Ishikawa (cell line): ENCODE measurements at regions not wholly inside any gene's neighbourhood (a gene's known extent, or its start where the extent isn't known, plus 50 kb on each side); places are given as distances from the start of the nearest gene placed in this dataset.

Experiments used
- CEBPB ChIP-seq: IDR thresholded peaks from 2 replicates; pipeline ENCODE4 v1.6.1; 2012
- CREB1 ChIP-seq: IDR thresholded peaks from 2 replicates; pipeline ENCODE4 v1.6.1; 2012; ENCODE audit warnings: low read depth
- EGR1 ChIP-seq: IDR thresholded peaks from 2 replicates; pipeline ENCODE4 v1.6.1; 2012
- EP300 ChIP-seq: IDR thresholded peaks from 2 replicates; pipeline ENCODE4 v1.6.1; 2012; ENCODE audit warnings: borderline replicate concordance
- FOXM1 ChIP-seq: IDR thresholded peaks from 2 replicates; pipeline ENCODE4 v1.6.1; 2012; ENCODE audit warnings: low read depth, borderline replicate concordance
- MAX ChIP-seq: IDR thresholded peaks from 2 replicates; pipeline ENCODE4 v1.6.1; 2012
- NFIC ChIP-seq: IDR thresholded peaks from 2 replicates; pipeline ENCODE4 v1.6.1; 2012
- RAD21 ChIP-seq: IDR thresholded peaks from 2 replicates; pipeline ENCODE4 v1.6.1; 2012; ENCODE audit warnings: low read depth
- REST ChIP-seq: IDR thresholded peaks from 2 replicates; pipeline ENCODE4 v1.6.1; 2012; ENCODE audit warnings: low read depth, mild to moderate bottlenecking
- TAF1 ChIP-seq: IDR thresholded peaks from 2 replicates; pipeline ENCODE4 v1.6.1; 2012; ENCODE audit warnings: low read depth, mild to moderate bottlenecking
- TCF12 ChIP-seq: IDR thresholded peaks from 2 replicates; pipeline ENCODE4 v1.6.1; 2012; ENCODE audit warnings: low read depth
- TEAD4 ChIP-seq: IDR thresholded peaks from 2 replicates; pipeline ENCODE4 v1.6.1; 2012
- USF1 ChIP-seq: IDR thresholded peaks from 2 replicates; pipeline ENCODE4 v1.6.1; 2012
- YY1 ChIP-seq: IDR thresholded peaks from 2 replicates; pipeline ENCODE4 v1.6.1; 2012; ENCODE audit warnings: low read depth
- ZBTB7A ChIP-seq: IDR thresholded peaks from 2 replicates; pipeline ENCODE4 v1.6.1; 2012; ENCODE audit warnings: low read depth

DNA sequence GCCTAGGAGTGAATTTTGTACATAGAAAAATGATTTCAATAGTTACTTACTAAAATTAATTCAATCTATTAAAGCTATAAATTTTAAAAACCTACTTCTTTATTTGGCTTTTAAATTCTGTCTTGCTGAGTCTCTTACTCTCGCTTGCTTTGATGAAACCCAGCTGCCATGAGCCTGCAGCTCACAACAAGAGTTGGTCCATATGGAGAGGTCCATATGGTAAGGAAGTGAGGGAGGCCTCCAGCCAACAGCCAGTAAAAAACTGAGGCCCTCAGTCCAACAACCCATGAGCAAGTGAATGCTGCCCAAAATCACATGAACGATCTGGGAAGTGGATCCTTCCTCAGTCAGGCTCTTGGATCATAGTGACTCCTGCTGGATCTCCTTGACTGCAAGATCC, 89.9 kb upstream of the CXADR start:
- TF ChIP-seq YY1 = no peak
- no peak for TF ChIP-seq CREB1
- TF ChIP-seq NFIC = no peak
- TF ChIP-seq EGR1 = no peak
- no peak for TF ChIP-seq EP300
- TF ChIP-seq TCF12 = no peak
- no peak for TF ChIP-seq CEBPB
- no peak for TF ChIP-seq TEAD4
- TF ChIP-seq USF1 = no peak
- TF ChIP-seq MAX = no peak

DNA sequence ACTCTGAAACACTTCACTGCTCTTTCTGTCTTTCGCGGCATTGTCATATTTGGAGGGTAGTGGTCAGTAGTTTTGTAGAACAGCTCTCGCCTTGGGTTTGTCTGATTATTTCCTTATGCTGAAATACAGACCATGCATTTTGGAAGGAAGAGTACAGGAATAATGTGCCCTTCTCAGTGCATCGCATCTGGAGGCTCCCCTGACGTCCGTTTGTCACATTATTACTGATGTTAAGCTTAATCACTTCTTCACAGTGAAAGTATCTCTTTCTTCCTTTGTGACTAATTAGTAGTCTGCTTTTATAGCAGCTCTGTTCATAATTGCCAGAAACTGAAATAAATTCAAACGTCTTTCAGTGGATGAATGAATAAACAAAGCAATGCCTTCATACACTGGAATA, 85.7 kb upstream of the CXADR start:
- TF ChIP-seq ZBTB7A (no peak), FOXM1 (no peak), TAF1 (no peak), EGR1 (no peak), USF1 (no peak), EP300 (no peak), REST (no peak), CEBPB (no peak), YY1 (no peak), MAX (no peak), NFIC (no peak), TCF12 (no peak), CREB1 (no peak), RAD21 (no peak), TEAD4 (no peak)

DNA sequence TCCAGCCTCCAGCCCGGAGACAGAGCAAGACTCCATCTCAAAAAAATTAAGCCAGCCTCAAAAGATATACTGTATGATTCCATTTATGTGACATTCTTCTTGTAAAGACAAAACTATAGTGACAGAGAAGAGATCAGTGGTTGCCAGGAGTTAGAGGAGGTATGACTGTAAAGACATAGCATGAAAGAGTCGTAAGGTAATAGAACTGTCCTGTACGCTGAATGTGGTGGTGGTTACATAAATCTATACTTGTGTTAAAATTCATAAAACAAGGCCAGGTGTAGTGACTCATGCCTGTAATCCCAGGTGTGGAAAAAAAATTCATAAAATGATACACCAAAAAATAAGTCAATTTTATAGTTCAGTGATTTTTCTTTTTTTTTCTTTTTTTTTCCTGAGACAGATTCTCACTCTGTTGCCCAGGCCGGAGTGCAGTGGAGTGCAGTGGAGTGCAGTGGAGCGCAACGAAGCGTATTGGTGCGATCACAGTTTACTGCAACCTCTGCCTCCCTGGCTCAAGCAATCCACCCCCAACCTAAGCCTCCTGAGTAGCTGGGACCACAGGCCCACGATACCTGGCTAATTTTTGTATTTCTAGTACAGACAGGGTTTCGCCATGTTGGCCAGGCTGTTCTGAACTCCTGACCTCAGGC, 84.9 kb upstream of the CXADR start:
- TF ChIP-seq CEBPB (no peak), FOXM1 (no peak), RAD21 (no peak), TAF1 (no peak), EP300 (no peak)

DNA sequence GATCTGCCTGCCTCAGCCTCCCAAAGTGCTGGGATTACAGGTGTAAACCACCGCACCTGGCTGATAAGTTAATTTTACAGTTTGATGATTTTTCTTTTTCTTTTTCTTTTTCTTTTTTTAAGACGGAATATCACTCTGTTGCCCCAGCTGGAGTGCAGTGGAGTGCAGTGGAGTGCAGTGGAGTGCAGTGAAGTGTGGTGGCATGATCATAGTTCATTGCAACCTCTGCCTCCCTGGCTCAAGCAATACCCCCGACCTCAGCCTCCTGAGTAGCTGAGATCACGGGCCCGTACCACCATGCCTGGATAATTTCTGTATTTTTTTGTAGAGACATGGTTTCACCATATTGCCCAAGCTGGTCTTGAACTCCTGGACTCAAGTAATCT, 84.4 kb upstream of the CXADR start:
- TF ChIP-seq RAD21 (no peak), TAF1 (no peak), TEAD4 (no peak), REST (no peak), EGR1 (no peak), TCF12 (no peak), CEBPB (no peak), NFIC (no peak), MAX (no peak), USF1 (no peak), YY1 (no peak)

DNA sequence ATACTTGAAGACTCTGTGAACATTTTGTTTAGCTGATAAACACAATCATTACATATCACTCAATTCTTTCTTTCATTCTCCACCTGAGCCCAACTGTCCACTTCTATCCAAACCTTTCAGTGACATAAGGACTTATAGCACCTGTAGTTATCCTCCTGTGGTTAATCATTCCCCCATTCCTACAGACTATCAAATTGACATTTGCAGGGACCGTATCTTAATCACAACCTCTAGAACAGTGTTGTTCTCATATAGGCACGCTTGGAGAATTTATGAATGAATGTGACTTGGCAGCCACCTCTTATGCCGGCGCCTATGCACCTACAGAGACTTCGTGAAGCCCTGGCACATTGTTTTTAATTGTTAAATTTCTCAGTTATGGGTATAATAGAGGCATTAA, 83.9 kb upstream of the CXADR start:
- TF ChIP-seq EP300 (no peak), YY1 (no peak), TAF1 (no peak), EGR1 (no peak), ZBTB7A (no peak)

DNA sequence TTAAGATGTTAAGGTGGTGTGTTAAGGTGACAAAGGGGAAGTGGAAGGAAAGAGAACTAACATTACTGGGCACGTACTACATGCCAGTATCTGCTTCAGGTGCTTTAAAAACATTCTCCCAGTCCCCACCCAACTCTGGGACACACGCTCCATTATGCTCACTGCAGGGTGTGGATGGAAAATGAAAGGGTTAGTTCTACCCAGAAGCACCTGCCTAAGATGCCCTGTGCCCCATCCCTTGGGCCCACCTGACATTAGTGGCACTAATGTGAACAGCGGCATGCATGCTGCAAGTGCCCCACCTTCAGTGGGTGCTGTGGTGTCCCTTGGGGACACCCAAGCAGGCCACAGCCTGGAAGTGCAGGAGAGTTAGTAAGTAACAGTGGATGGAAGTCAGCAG, 82.9 kb upstream of the CXADR start:
- TF ChIP-seq TAF1 = no peak
- TF ChIP-seq CREB1 = no peak
- no peak for TF ChIP-seq EGR1
- TF ChIP-seq MAX = no peak
